Erythroblast (primary cell): ENCODE measurements at regions not wholly inside any gene's neighbourhood (a gene's known extent, or its start where the extent isn't known, plus 50 kb on each side); places are given as distances from the start of the nearest gene placed in this dataset.

ENCODE experiments used
- GATA1 ChIP-seq: IDR thresholded peaks from 2 replicates; pipeline ENCODE4 v1.6.1; 2011; ENCODE audit warnings: low read depth, mild to moderate bottlenecking, control low read depth, low read length, moderate library complexity
- POLR2A ChIP-seq: IDR thresholded peaks from 2 replicates; pipeline ENCODE4 v1.6.1; 2011; ENCODE audit warnings: mild to moderate bottlenecking, low read length

- TF ChIP-seq POLR2A (no peak), GATA1 (no peak)
These were observed 74.7 kb upstream of the PIWIL1 start for GRCh38 chr12:130263025-130263424.
